Activated T-cell treated with anti-CD3 and anti-CD28 coated beads, Interleukin-2, amount 50 U/mL, for 4 hours (primary cell): ENCODE measurements at regions not wholly inside any gene's neighbourhood (a gene's known extent, or its start where the extent isn't known, plus 50 kb on each side); places are given as distances from the start of the nearest gene placed in this dataset.
"Not testable (repeated sequence)": the region's sequence is repeated elsewhere in the genome, so short reads cannot be mapped to it uniquely, and the experiment has no call there.

Source experiments
- ATAC-seq, 2 donors: fragments of 200-7000 bp; cut with Tn5 transposase; one replicate each; pipeline ENCODE4 v1.10.0; 2021
- DNase-seq: peaks from one replicate; pipeline ENCODE4 v3.0.0-alpha.2; 2020
- H3K27me3 Mint-ChIP-seq: one replicate; pipeline ENCODE4 v1.8.0; 2021; ENCODE audit warnings: low read depth, mixed read lengths
- H3K36me3 Mint-ChIP-seq: one replicate; pipeline ENCODE4 v1.8.0; 2022; ENCODE audit warnings: mixed read lengths; ENCODE audit not compliant: insufficient read depth
- H3K4me1 Mint-ChIP-seq: one replicate; pipeline ENCODE4 v1.8.0; 2021; ENCODE audit warnings: low read depth, mixed read lengths
- H3K4me3 Mint-ChIP-seq: one replicate; pipeline ENCODE4 v1.8.0; 2021; ENCODE audit warnings: mild to moderate bottlenecking, moderate library complexity, mixed read lengths
- H3K9me3 Mint-ChIP-seq: one replicate; pipeline ENCODE4 v1.8.0; 2021; ENCODE audit warnings: mixed read lengths

DNA sequence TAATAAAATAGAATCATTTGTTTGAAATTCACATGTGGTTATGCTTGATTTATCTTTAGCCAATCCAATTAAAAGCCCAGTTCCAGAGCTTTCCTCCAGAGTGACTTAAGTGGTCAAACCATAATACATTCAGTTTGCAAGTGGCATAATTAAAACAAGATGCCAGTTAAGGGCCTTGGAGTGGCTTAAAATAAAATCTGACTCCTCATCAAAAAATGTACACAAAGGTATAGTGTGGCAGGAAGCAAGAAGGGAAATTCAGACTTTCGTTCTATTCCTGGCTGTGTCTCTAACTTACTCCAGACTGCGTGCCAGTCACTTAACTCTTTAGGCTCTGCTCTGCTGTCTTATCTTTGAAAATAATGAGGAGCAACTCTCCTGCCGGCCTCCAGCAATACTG, 215.9 kb upstream of the PRNP start:
- no peak for ATAC-seq
- H3K36me3 Mint-ChIP-seq = no peaks in the 10 kb centered on the region
- peaks cover 16% of the 10 kb centered on the region for H3K27me3 Mint-ChIP-seq
- no peak overlapping the region for H3K4me3 Mint-ChIP-seq
- no peaks in the 10 kb centered on the region for H3K4me1 Mint-ChIP-seq
- no peaks in the 10 kb centered on the region for H3K9me3 Mint-ChIP-seq
- DNase-seq = no peak

- H3K4me3 Mint-ChIP-seq = no peak overlapping the region
- H3K9me3 Mint-ChIP-seq = no peaks in the 10 kb centered on the region
- no peak for DNase-seq
- no peak for ATAC-seq
- H3K27me3 Mint-ChIP-seq = peaks cover 20% of the 10 kb centered on the region
- no peaks in the 10 kb centered on the region for H3K4me1 Mint-ChIP-seq
- no peaks in the 10 kb centered on the region for H3K36me3 Mint-ChIP-seq
Measured at GRCh38 chr20:4469910-4470309, 216.3 kb upstream of the PRNP start.

DNA sequence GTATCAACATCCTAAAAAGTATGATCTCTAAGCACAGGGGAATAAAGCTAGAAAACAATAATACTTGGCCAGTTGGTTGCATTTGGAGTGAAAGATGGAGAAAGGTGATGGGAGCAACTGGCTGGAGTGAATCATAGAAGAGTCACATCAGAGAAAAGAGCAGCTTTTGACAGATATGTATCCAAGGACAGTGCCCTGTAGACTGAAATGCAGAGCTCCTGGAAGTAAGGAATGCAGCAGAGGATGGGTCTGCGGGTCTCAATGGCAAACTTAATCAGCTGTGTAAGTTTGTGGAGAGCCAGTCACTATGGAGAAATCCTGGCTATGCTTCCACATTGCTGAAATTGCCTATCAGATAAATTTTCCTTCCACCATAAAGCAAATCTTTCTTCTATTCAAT, 218.1 kb upstream of the PRNP start:
- Mint-ChIP-seq H3K4me3 (no peak overlapping the region), H3K9me3 (no peaks in the 10 kb centered on the region), H3K4me1 (no peaks in the 10 kb centered on the region), H3K27me3 (peaks cover 20% of the 10 kb centered on the region), H3K36me3 (no peaks in the 10 kb centered on the region)
- ATAC-seq = no peak
- no peak for DNase-seq

GRCh38 chr20:4465855-4466545, 216.9 kb upstream of the ADRA1D start:
- Mint-ChIP-seq H3K36me3 (no peaks in the 10 kb centered on the region), H3K4me3 (no peak overlapping the region), H3K9me3 (no peaks in the 10 kb centered on the region), H3K27me3 (peaks cover 16% of the 10 kb centered on the region), H3K4me1 (no peaks in the 10 kb centered on the region)
- ATAC-seq (no peak), DNase-seq (no peak)

- Mint-ChIP-seq H3K4me3 (no peak overlapping the region), H3K27me3 (peaks cover 12% of the 10 kb centered on the region)
Measured at GRCh38 chr20:4465212-4465611, 216.1 kb upstream of the ADRA1D start.

DNA sequence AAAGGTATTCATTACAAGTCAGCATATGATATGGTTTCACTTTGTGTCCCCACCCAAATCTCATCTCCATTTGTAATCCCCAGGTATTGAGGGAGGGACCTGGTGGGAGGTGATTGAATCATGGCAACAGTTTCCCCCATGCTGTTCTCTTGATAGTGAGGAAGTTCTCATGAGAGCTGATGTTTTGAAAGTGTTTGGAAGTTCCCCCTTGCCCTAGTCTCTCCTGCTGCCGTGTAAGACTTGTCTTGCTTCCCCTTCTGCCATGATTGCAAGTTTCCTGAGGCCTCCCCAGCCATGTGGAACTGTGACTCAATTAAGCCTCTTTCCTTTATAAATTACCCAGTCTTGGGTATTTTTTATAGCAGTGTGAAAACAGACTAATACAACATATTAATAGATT, 213.7 kb upstream of the ADRA1D start:
- DNase-seq, H3K9me3 Mint-ChIP-seq, ATAC-seq, H3K36me3 Mint-ChIP-seq, H3K27me3 Mint-ChIP-seq, H3K4me3 Mint-ChIP-seq, H3K4me1 Mint-ChIP-seq: not testable (repeated sequence)

More at GRCh38 chr20:4465212-4465611, 216.1 kb upstream of the ADRA1D start:
- ATAC-seq (no peak), DNase-seq (no peak)
- Mint-ChIP-seq H3K36me3 (no peaks in the 10 kb centered on the region), H3K4me1 (no peaks in the 10 kb centered on the region), H3K9me3 (no peaks in the 10 kb centered on the region)

- DNase-seq = no peak
- Mint-ChIP-seq H3K4me1 (no peaks in the 10 kb centered on the region), H3K4me3 (no peak overlapping the region), H3K9me3 (peaks cover 8% of the 10 kb centered on the region), H3K36me3 (no peaks in the 10 kb centered on the region), H3K27me3 (peaks cover 6% of the 10 kb centered on the region)
- ATAC-seq = no peak
Measured at GRCh38 chr20:4459081-4459480, 210.0 kb upstream of the ADRA1D start.

DNA sequence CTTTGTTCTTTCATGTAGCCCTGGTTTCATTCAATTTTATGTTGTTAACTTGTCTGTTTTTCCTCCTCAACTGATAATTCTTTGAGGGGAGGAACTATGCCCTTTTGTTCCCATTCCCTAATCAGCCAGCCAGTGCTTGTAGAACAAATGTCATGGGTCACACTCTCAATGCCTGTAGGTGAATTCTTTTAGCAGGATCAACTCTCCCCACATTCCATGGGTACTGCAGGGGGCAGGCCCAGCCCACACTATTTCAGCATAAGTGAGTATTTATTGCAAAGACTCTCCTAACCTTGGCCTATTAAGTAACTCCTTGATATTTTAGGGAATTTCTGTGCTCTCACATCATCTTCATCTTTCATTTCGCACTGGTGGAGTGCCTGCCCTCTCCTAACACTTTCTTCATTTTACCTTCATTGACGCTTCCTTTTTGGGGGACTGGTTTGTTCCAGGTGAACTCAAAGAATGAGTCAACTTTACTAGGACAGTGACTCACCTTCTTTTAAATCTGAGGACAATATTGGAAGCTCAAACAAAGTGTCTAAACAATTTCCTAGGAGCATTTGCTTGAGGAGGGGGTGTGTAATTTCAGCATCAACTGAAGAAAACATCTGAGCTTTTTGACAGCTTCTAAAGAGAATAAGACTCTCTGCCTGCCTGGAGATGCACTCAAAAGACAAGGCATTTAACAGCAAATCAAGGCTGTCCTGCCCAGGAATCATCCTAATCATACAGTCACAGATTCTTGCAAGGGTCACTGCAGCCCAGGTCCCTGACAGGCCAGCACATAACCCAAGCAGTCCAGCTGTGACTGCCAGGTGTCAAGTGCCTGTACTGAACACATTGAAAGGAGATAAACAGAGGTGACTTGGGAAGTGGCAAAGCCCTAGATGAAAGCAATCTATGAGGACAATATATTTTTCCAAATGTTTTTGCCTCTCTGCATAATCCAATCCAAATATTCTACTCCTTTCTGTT, 208.8 kb upstream of the ADRA1D start:
- no peak for ATAC-seq
- Mint-ChIP-seq H3K9me3 (peaks cover 8% of the 10 kb centered on the region), H3K27me3 (peaks cover 6% of the 10 kb centered on the region), H3K36me3 (no peaks in the 10 kb centered on the region), H3K4me1 (no peaks in the 10 kb centered on the region), H3K4me3 (no peak overlapping the region)
- no peak for DNase-seq

- Mint-ChIP-seq H3K9me3 (peaks cover 8% of the 10 kb centered on the region), H3K4me3 (no peak overlapping the region), H3K4me1 (no peaks in the 10 kb centered on the region), H3K27me3 (peaks cover 11% of the 10 kb centered on the region), H3K36me3 (no peaks in the 10 kb centered on the region)
- no peak for ATAC-seq
- no peak for DNase-seq
Measured at GRCh38 chr20:4455996-4456395, 206.9 kb upstream of the ADRA1D start.

DNA sequence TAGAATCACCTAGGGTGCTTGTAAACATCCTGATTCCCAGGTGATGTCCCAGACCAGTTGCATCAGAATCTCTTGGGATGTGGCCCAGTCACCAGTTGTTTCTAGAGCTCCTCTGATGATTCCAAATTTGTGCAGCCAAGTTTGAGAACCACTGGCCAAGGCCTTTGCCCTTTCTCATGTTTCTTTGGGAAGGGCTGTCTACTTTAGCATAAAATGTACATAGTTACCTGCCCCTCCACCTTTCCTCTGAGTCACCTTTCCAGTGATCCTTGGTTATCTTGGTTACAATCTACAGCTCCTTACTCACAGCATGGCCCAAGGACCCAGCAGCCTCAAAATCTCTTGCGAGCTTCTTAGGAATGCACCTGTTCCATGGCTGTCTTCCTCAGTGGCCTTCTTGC, 206.2 kb upstream of the ADRA1D start:
- no peak for DNase-seq
- H3K36me3 Mint-ChIP-seq = no peaks in the 10 kb centered on the region
- peaks cover 11% of the 10 kb centered on the region for H3K27me3 Mint-ChIP-seq
- H3K9me3 Mint-ChIP-seq = peaks cover 8% of the 10 kb centered on the region
- no peak for ATAC-seq
- H3K4me3 Mint-ChIP-seq = no peak overlapping the region
- H3K4me1 Mint-ChIP-seq = no peaks in the 10 kb centered on the region

DNA sequence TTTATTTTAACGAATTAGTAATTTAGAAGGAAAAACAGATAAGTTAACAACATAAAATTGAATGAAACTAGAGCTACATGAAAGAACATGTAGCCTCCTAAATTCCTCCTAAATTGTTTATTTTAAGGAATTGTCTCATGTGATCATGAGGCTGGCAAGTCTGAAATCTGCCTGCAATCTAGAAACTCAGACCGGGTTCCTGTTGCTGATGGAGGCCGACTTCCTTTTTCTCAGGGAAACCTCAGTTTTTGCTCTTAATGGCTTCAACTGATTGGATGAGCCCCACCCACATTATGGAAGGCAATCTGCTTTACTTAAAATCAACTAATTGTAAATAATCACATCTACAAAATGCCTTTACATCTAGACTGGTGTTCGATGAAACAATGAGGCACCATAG, 205.0 kb upstream of the ADRA1D start:
- ATAC-seq (no peak), DNase-seq (no peak)
- Mint-ChIP-seq H3K4me1 (no peaks in the 10 kb centered on the region), H3K9me3 (peaks cover 7% of the 10 kb centered on the region), H3K36me3 (no peaks in the 10 kb centered on the region), H3K4me3 (no peak overlapping the region), H3K27me3 (peaks cover 11% of the 10 kb centered on the region)

GRCh38 chr20:4453359-4453758, 204.3 kb upstream of the ADRA1D start:
- Mint-ChIP-seq H3K27me3 (peaks cover 11% of the 10 kb centered on the region), H3K4me3 (no peak overlapping the region), H3K9me3 (no peaks in the 10 kb centered on the region), H3K36me3 (no peaks in the 10 kb centered on the region), H3K4me1 (no peaks in the 10 kb centered on the region)
- DNase-seq = no peak
- no peak for ATAC-seq

- H3K36me3 Mint-ChIP-seq = no peaks in the 10 kb centered on the region
- no peak for DNase-seq
Measured at GRCh38 chr20:4451487-4452081, 202.5 kb upstream of the ADRA1D start.

GRCh38 chr20:4449957-4450715, 201.0 kb upstream of the ADRA1D start:
- Mint-ChIP-seq H3K9me3 (no peaks in the 10 kb centered on the region), H3K4me3 (no peak overlapping the region), H3K4me1 (no peaks in the 10 kb centered on the region), H3K36me3 (no peaks in the 10 kb centered on the region), H3K27me3 (peaks cover 5% of the 10 kb centered on the region)
- DNase-seq (no peak), ATAC-seq (no peak)

More at GRCh38 chr20:4451487-4452081, 202.5 kb upstream of the ADRA1D start:
- Mint-ChIP-seq H3K4me1 (no peaks in the 10 kb centered on the region), H3K9me3 (no peaks in the 10 kb centered on the region), H3K4me3 (no peak overlapping the region), H3K27me3 (peaks cover 5% of the 10 kb centered on the region)
- ATAC-seq = no peak
